H1 (cell line): ENCODE measurements at regions not wholly inside any gene's neighbourhood (a gene's known extent, or its start where the extent isn't known, plus 50 kb on each side); places are given as distances from the start of the nearest gene placed in this dataset.

ENCODE experiments used
- CTCF ChIA-PET: fragments of 300-600 bp; sonication (Branson Sonifier 250); formaldehyde crosslinking; loops from one replicate; lab custom pipeline; 2021; ENCODE audit not compliant: partially characterized antibody; lab: Charles Lee
- POLR2A ChIA-PET: fragments of 300-600 bp; sonication (Branson Sonifier 250); formaldehyde crosslinking; loops from one replicate; lab custom pipeline; 2021; ENCODE audit warnings: inconsistent platforms; ENCODE audit not compliant: partially characterized antibody; lab: Charles Lee
- DNase-seq, 2 experiments: peaks; one replicate each; pipeline versions ENCODE4 v3.0.0 to v3.0.0-alpha.2; 2010 to 2022; ENCODE audit warnings: low spot score in 2 of 2, low read depth in 1 of 2, mixed read lengths in 1 of 2
- FAIRE-seq: peaks from 2 replicates; lab custom pipeline; 2011; peaks lifted over from hg19 to GRCh38; lab: Jason Lieb, UNC
- H2AFZ ChIP-seq: 2 replicates; pipeline ENCODE4 v1.8.1; 2012; ENCODE audit warnings: low read length, inconsistent platforms
- H2AK5ac ChIP-seq: 2 replicates; pipeline ENCODE4 v1.6.1; 2013; ENCODE audit warnings: low read depth, low read length
- H2BK120ac ChIP-seq: replicated peaks from 2 replicates; pipeline ENCODE3; 2013; ENCODE audit warnings: low read depth, low read length, inconsistent platforms
- H2BK12ac ChIP-seq: 2 replicates; pipeline ENCODE4 v1.6.1; 2013; ENCODE audit warnings: low read depth, low read length
- H2BK15ac ChIP-seq: 2 replicates; pipeline ENCODE4 v1.6.1; 2013; ENCODE audit warnings: low read length
- H2BK20ac ChIP-seq: 2 replicates; pipeline ENCODE4 v1.6.1; 2013; ENCODE audit warnings: low read length
- H2BK5ac ChIP-seq: 2 replicates; pipeline ENCODE4 v1.6.1; 2013; ENCODE audit warnings: low read depth, low read length
- H3K14ac ChIP-seq: 2 replicates; pipeline ENCODE4 v1.6.1; 2013; ENCODE audit warnings: inconsistent platforms; ENCODE audit not compliant: insufficient read length
- H3K18ac ChIP-seq: 2 replicates; pipeline ENCODE4 v1.6.1; 2013; ENCODE audit warnings: low read length; ENCODE audit errors: extremely low read depth
- H3K23ac ChIP-seq: 2 replicates; pipeline ENCODE4 v1.6.1; 2013; ENCODE audit warnings: inconsistent platforms; ENCODE audit not compliant: insufficient read length
- H3K23me2 ChIP-seq: 2 replicates; pipeline ENCODE4 v1.6.1; 2013; ENCODE audit warnings: low read depth, low read length
- H3K27ac ChIP-seq: 2 replicates; pipeline ENCODE4 v1.6.1; 2011; ENCODE audit warnings: low read depth, low read length, inconsistent platforms
- H3K27me3 ChIP-seq, 4 experiments: replicated peaks in 1 of 4; 1 replicate in 1 of 4; 2 replicates in 3 of 4; pipeline versions ENCODE4 v1.6.1 to v1.8.1; 2011 to 2013; ENCODE audit warnings: low read length in 3 of 4, mild to moderate bottlenecking in 3 of 4, inconsistent platforms in 2 of 4, mixed read lengths in 2 of 4, moderate library complexity in 1 of 4; ENCODE audit not compliant: control insufficient read depth in 3 of 4, insufficient read depth in 3 of 4; ENCODE audit errors: extremely low read depth in 1 of 4
- H3K36me3 ChIP-seq, 4 experiments: 2 replicates each; pipeline versions ENCODE4 v1.6.1 to v1.8.1; 2011 to 2013; ENCODE audit warnings: mild to moderate bottlenecking in 4 of 4, low read length in 3 of 4, moderate library complexity in 2 of 4, control low read depth in 1 of 4, inconsistent platforms in 1 of 4; ENCODE audit not compliant: insufficient read depth in 4 of 4, control insufficient read depth in 2 of 4
- H3K4ac ChIP-seq: replicated peaks from 2 replicates; pipeline ENCODE3; 2013; ENCODE audit warnings: low read length, low read depth, mixed read lengths, inconsistent platforms; ENCODE audit not compliant: insufficient read length
- H3K4me1 ChIP-seq, 4 experiments: replicated peaks in 1 of 4; 1 replicate in 1 of 4; 2 replicates in 3 of 4; pipeline versions ENCODE4 v1.6.1 to v1.8.1; 2011 to 2013; ENCODE audit warnings: low read length in 3 of 4, inconsistent platforms in 2 of 4, mixed read lengths in 1 of 4; ENCODE audit not compliant: insufficient read depth in 4 of 4, control insufficient read depth in 3 of 4
- H3K4me2 ChIP-seq, 2 experiments: 2 replicates each; pipeline versions ENCODE4 v1.6.1 to v1.8.1; 2011 to 2013; ENCODE audit warnings: low read depth in 2 of 2, low read length in 2 of 2, control low read depth in 1 of 2, inconsistent platforms in 1 of 2, mild to moderate bottlenecking in 1 of 2; ENCODE audit not compliant: insufficient read depth in 1 of 2
- H3K4me3 ChIP-seq, 4 experiments: fragments of 200-600, 300-600 bp in 1 of 4; sonication (generic), shearing (Covaris generic), sonication (Bioruptor Twin) in 1 of 4; 2 replicates each; pipeline versions ENCODE4 v1.5.1 to v1.8.1; 2011 to 2016; ENCODE audit warnings: low read length in 4 of 4, low read depth in 3 of 4, control low read depth in 2 of 4, inconsistent platforms in 2 of 4, mild to moderate bottlenecking in 2 of 4, mixed read lengths in 1 of 4, moderate library complexity in 1 of 4; ENCODE audit not compliant: insufficient read depth in 2 of 4; ENCODE audit errors: extremely low read depth in 1 of 4
- H3K56ac ChIP-seq: replicated peaks from 2 replicates; pipeline ENCODE3; 2013; ENCODE audit warnings: low read depth, mild to moderate bottlenecking, mixed read lengths, low read length, inconsistent platforms; ENCODE audit not compliant: insufficient read length
- H3K79me1 ChIP-seq: 2 replicates; pipeline ENCODE4 v1.6.1; 2013; ENCODE audit warnings: low read depth, low read length, control low read depth
- H3K79me2 ChIP-seq, 2 experiments: 2 replicates each; pipeline versions ENCODE4 v1.6.1 to v1.8.1; 2012 to 2013; ENCODE audit warnings: low read length in 2 of 2, mild to moderate bottlenecking in 2 of 2, inconsistent platforms in 1 of 2; ENCODE audit not compliant: insufficient read depth in 2 of 2, control insufficient read depth in 1 of 2
- H3K9ac ChIP-seq, 4 experiments: replicated peaks in 1 of 4; 1 replicate in 1 of 4; 2 replicates in 3 of 4; pipeline versions ENCODE4 v1.6.1 to v1.8.1; 2011 to 2013; ENCODE audit warnings: low read depth in 3 of 4, low read length in 3 of 4, control low read depth in 2 of 4, mild to moderate bottlenecking in 2 of 4, moderate library complexity in 2 of 4, inconsistent platforms in 1 of 4; ENCODE audit errors: extremely low read depth in 1 of 4
- H3K9me3 ChIP-seq, 2 experiments: 2 replicates each; pipeline versions ENCODE4 v1.6.1 to v1.8.1; 2012 to 2013; ENCODE audit warnings: mild to moderate bottlenecking in 2 of 2, moderate library complexity in 2 of 2, control low read depth in 1 of 2, inconsistent platforms in 1 of 2, low read depth in 1 of 2, low read length in 1 of 2, mixed read lengths in 1 of 2; ENCODE audit not compliant: insufficient read depth in 2 of 2
- H4K20me1 ChIP-seq, 2 experiments: replicated peaks in 1 of 2; 2 replicates each; pipeline versions ENCODE3 to v1.8.1; 2011 to 2013; ENCODE audit warnings: inconsistent platforms in 2 of 2, low read length in 2 of 2, mild to moderate bottlenecking in 1 of 2; ENCODE audit not compliant: insufficient read depth in 2 of 2, control insufficient read depth in 1 of 2
- H4K5ac ChIP-seq: 2 replicates; pipeline ENCODE4 v1.6.1; 2013; ENCODE audit warnings: low read length, low read depth, mixed read lengths, inconsistent platforms; ENCODE audit not compliant: insufficient read length
- H4K8ac ChIP-seq: 2 replicates; pipeline ENCODE4 v1.8.0; 2013; ENCODE audit warnings: mild to moderate bottlenecking, moderate library complexity, low read length, inconsistent platforms; ENCODE audit not compliant: insufficient read depth; ENCODE audit errors: extremely low read depth
- H4K91ac ChIP-seq: replicated peaks from 2 replicates; pipeline ENCODE3; 2013; ENCODE audit warnings: low read length, mixed read lengths, inconsistent platforms; ENCODE audit not compliant: insufficient read length
- ASH2L ChIP-seq: fragments of 200-600, 300-600 bp; sonication (generic); IDR thresholded peaks from one replicate; pipeline ENCODE4 v1.7.1; 2017; ENCODE audit warnings: low read length
- CBX8 ChIP-seq: fragments of 300-800, 300-1000 bp; sonication (generic); IDR thresholded peaks from 2 replicates; pipeline ENCODE4 v1.7.1; 2016; ENCODE audit warnings: low read depth, low read length, borderline replicate concordance
- GABPA ChIP-seq: IDR thresholded peaks from 2 replicates; pipeline ENCODE4 v1.6.1; 2011; ENCODE audit warnings: mild to moderate bottlenecking, low read length, moderate library complexity, borderline replicate concordance; ENCODE audit not compliant: insufficient read depth
- KDM1A ChIP-seq: fragments of 200-600, 300-600 bp; sonication (generic); IDR thresholded peaks from 2 replicates; pipeline ENCODE4 v1.7.1; 2016; ENCODE audit warnings: mild to moderate bottlenecking, low read length, borderline replicate concordance
- KDM5A ChIP-seq: fragments of 200-600 bp; IDR thresholded peaks from 2 replicates; pipeline ENCODE4 v1.7.1; 2012; ENCODE audit warnings: mild to moderate bottlenecking, low read length, inconsistent platforms, mixed read lengths
- NANOG ChIP-seq: IDR thresholded peaks from 2 replicates; pipeline ENCODE4 v1.6.1; 2011; ENCODE audit warnings: low read length, low read depth, mild to moderate bottlenecking, inconsistent platforms; ENCODE audit not compliant: insufficient read depth, poor library complexity, severe bottlenecking
- POLR2A ChIP-seq, 2 experiments: IDR thresholded peaks; 1 replicate in 1 of 2; 2 replicates in 1 of 2; pipeline ENCODE4 v1.6.1; 2011; ENCODE audit warnings: low read depth in 2 of 2, low read length in 2 of 2, mild to moderate bottlenecking in 2 of 2; ENCODE audit errors: control extremely low read depth in 1 of 2
- POLR2AphosphoS5 ChIP-seq: IDR thresholded peaks from 2 replicates; pipeline ENCODE4 v1.6.1; 2011; ENCODE audit warnings: low read depth, low read length
- RAD21 ChIP-seq, 2 experiments: IDR thresholded peaks in 1 of 2; conservative IDR thresholded peaks in 1 of 2; 2 replicates each; pipeline ENCODE4 v1.6.1; 2011; ENCODE audit warnings: low read depth in 2 of 2, low read length in 2 of 2, improper control_type of control experiment in 1 of 2, inconsistent platforms in 1 of 2, mild to moderate bottlenecking in 1 of 2, moderate library complexity in 1 of 2
- RNF2 ChIP-seq: fragments of 200-900, 300-1000 bp; sonication (generic); IDR thresholded peaks from 2 replicates; pipeline ENCODE4 v1.7.1; 2016; ENCODE audit warnings: borderline replicate concordance, low read depth, mild to moderate bottlenecking, antibody characterized with exemption, low read length; ENCODE audit not compliant: poor library complexity, severe bottlenecking; ENCODE audit errors: missing control alignments
- WGBS, 2 experiments: shearing (Covaris generic) in 1 of 2; methylation state at CpG; one replicate each; pipeline versions ENCODE4 v1.1.6 to v1.1.7; 2013 to 2015; ENCODE audit warnings: low lambda C conversion rate in 2 of 2, mixed read lengths in 2 of 2, inconsistent platforms in 1 of 2, low coverage in 1 of 2, missing lambda C conversion rate in 1 of 2; ENCODE audit not compliant: insufficient replicate concordance in 2 of 2, insufficient coverage in 1 of 2, insufficient read length in 1 of 2; ENCODE audit errors: extremely low coverage in 1 of 2, missing lambda C conversion rate in 1 of 2; 5-methylcytosine and 5-hydroxymethylcytosine counted together

DNA sequence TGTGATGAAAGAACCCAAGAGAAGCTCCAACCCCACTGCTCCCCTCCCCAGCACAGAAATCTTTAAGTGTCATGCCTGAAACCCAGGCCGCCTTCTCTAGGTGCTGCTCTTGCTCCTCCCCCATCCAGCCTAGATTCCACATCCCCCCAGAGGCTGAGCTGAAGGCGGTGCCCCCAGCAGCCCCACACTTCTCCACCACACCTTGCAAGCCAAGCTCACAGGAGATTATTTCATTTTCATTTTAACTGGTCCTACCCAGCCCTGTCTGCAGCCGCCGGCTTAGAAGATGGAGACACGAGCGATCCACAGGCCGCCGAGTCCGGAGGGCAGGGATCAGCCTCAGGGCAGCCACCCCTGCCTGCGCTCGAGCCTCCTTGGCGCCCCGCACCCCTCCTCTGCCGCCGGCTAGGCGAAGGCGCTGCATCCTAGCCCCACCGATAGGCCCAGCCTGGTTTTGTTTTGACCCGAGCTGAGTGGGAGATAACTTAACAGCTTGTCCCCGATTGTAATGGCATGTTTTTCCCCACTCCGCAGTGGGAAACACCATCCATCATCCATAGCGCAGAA, 125.3 kb downstream of the RBFOX3 start:
- Histone ChIP-seq H2BK20ac (0 out of 2 replicates have a peak overlapping the region, but pooled peaks have one; percentile 34), H3K23ac (no peak overlapping the region), H3K9ac (no peak overlapping the region), H4K91ac (no peak overlapping the region), H3K4me3 (no peak overlapping the region), H4K5ac (no peak overlapping the region), H3K79me1 (no peaks in the 10 kb centered on the region), H2AK5ac (no peak overlapping the region), H3K23me2 (peaks cover 4% of the 10 kb centered on the region; the same call in 1 of the 2 replicates), H3K14ac (no peak overlapping the region), H2BK5ac (no peak overlapping the region), H3K79me2 (no peaks in the 10 kb centered on the region), H3K4me2 (no peak overlapping the region; a peak in 2 of 4 replicates), H3K4me1 (peaks cover 0 to 25% (median 11%) of the 10 kb centered on the region in 4 experiments; a peak in 6 of 7 replicates), H3K27ac (no peak overlapping the region), H2BK12ac (0 out of 2 replicates have a peak overlapping the region, but pooled peaks have one; percentile 75), H3K18ac (no peak overlapping the region), H3K56ac (no peak overlapping the region), H2BK120ac (no peak overlapping the region), H2AFZ (0 out of 2 replicates have a peak overlapping the region, but pooled peaks have one; percentile 31), H4K8ac (no peak overlapping the region), H4K20me1 (no peaks in the 10 kb centered on the region), H3K36me3 (no peaks in the 10 kb centered on the region), H2BK15ac (peak overlapping the region; percentile 40; the same call in 1 of the 2 replicates), H3K4ac (peak overlapping the region; percentile 23), H3K9me3 (no peaks in the 10 kb centered on the region), H3K27me3 (peaks cover 0 to 3% (median 0%) of the 10 kb centered on the region in 4 experiments; a peak in 2 of 7 replicates)
- DNase-seq, result no peak
- FAIRE-seq, result no peak
- ChIA-PET POLR2A (no interaction called here), CTCF (interaction anchor here (1.0 kb wide), 1 partner anchor 360 kb away, joined by 3 read pairs; no protein-coding TSS in a partner anchor)
- 82% methylated on average over 19 of the region's 22 CpGs; no CpG with 5 or more reads in 1 of the 2 experiments for WGBS, 2 experiments
- TF ChIP-seq POLR2A (IDR thresholded peaks at IDR 0.05; ENCODE audit: control extremely low read depth in 1 of 2, low read depth in 2 of 2, low read length in 2 of 2), result no peak
- TF ChIP-seq ASH2L, result no peak
- no peak for TF ChIP-seq NANOG
- no peak for TF ChIP-seq KDM1A
- no peak for TF ChIP-seq CBX8
- TF ChIP-seq RAD21 (IDR thresholded peaks at IDR 0.05 in 1 of 2, conservative IDR thresholded peaks at IDR 0.05 in 1 of 2; ENCODE audit: low read depth in 2 of 2, low read length in 2 of 2), result no peak
- no peak for TF ChIP-seq GABPA
- TF ChIP-seq KDM5A, result no peak
- TF ChIP-seq POLR2AphosphoS5, result no peak
- no peak for TF ChIP-seq RNF2
